Right lobe of liver (tissue), 6 donors: ENCODE measurements at regions not wholly inside any gene's neighbourhood (a gene's known extent, or its start where the extent isn't known, plus 50 kb on each side); places are given as distances from the start of the nearest gene placed in this dataset.

ENCODE experiments used
- ATAC-seq, 4 donors: fragments of 200-7000 bp; cut with Tn5 transposase; one replicate each; pipeline ENCODE4 v1.9.1; 2020; ENCODE audit warnings: mild to moderate bottlenecking in 4 of 4, moderate library complexity in 4 of 4
- DNase-seq, 3 donors: peaks; one replicate each; pipeline ENCODE4 v3.0.0-alpha.2; 2020
- H3K27ac ChIP-seq, 3 donors: fragments of 200-600 bp; one replicate each; pipeline ENCODE4 v1.8.0; 2022
- H3K27me3 ChIP-seq, 2 donors: fragments of 200-600 bp; one replicate each; pipeline ENCODE4 v1.8.0; 2022
- H3K36me3 ChIP-seq, 4 donors: fragments of 200-600 bp; sonication (generic) in 1 of 4; one replicate each; pipeline versions ENCODE4 v1.5.1 to v1.8.0; 2017 to 2022; ENCODE audit warnings: control low read depth in 1 of 4
- H3K4me1 ChIP-seq, 4 donors: fragments of 200-600 bp; sonication (generic) in 1 of 4; one replicate each; pipeline versions ENCODE4 v1.5.1 to v1.8.0; 2017 to 2022; ENCODE audit warnings: control low read depth in 1 of 4
- H3K4me3 ChIP-seq, 3 donors: fragments of 200-600 bp; one replicate each; pipeline ENCODE4 v1.8.0; 2022
- H3K9me3 ChIP-seq, 4 donors: fragments of 200-600 bp; sonication (generic) in 1 of 4; one replicate each; pipeline versions ENCODE4 v1.5.1 to v1.8.0; 2017 to 2022; ENCODE audit warnings: control low read depth in 1 of 4
- POLR2A ChIP-seq: fragments of 450-650 bp; IDR thresholded peaks from one replicate; pipeline ENCODE4 v1.6.1; 2017; ENCODE audit warnings: antibody characterized with exemption, mild to moderate bottlenecking
- WGBS: methylation state at CpG from one replicate; pipeline ENCODE4 v1.1.6; 2018; ENCODE audit warnings: low coverage, low lambda C conversion rate; ENCODE audit not compliant: insufficient coverage; ENCODE audit errors: missing lambda C conversion rate; 5-methylcytosine and 5-hydroxymethylcytosine counted together
- intact Hi-C, 2 donors: fragments of 100-400 bp; cut with DNase I; formaldehyde crosslinking; loops; one replicate each; pipeline versions ENCODE4 v1.11.2 to v1.14.1; 2022
- TF ChIP-seq, protein P1 (sequence below), 4 donors: fragments of 200-600 bp in 3 of 4; fragments of 450-650 bp in 1 of 4; IDR thresholded peaks; one replicate each; pipeline versions ENCODE4 v1.5.1 to v1.8.0; 2016 to 2022; ENCODE audit warnings: antibody characterized with exemption in 4 of 4, mild to moderate bottlenecking in 2 of 4
- donor health status: DM: no; HTN: yes; CAD: no.
- donor health status: DM: no; HTN: no; CAD: no.
- donor health status: DM: no; HTN: no; CAD: no.
- donor health status: DM: no; HTN: yes; CAD: no.
- donor health status: DM: no; HTN: yes; CAD: no.

DNA sequence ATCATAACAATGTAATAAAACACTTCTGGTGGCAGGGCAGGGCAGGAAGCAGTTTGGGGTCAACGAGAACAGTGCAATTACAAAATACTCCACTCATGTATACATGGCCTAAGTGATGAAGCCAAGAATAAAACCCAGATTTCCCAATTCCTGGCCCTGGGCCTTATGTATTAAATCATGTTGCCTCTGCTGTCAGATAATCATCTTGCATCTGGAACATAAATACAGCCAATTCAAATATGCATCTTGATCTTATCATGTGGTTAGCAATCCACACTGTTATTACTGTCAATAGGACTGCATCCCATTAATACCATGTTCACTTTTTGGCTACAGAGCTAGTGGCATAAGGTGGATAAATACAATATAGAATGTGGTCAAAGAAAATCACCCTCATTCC, 186.5 kb upstream of the SLC25A13 start:
- intact Hi-C loops = no loop called here
- DNase-seq (peak in 1 of 3 donors; percentile 73), ATAC-seq (peak; percentile 84 to 95 (median 93))
- Histone ChIP-seq H3K27me3 (no peaks in the 10 kb centered on the region), H3K36me3 (no peaks in the 10 kb centered on the region), H3K27ac (peak overlapping the region in 1 of 3 donors; percentile 58), H3K4me3 (no peak overlapping the region), H3K4me1 (peaks cover 0 to 19% (median 9%) of the 10 kb centered on the region in 4 donors), H3K9me3 (no peaks in the 10 kb centered on the region)
- 10% methylated on average over 1 of the region's 1 CpG for WGBS
- no peak for TF ChIP-seq POLR2A
- TF ChIP-seq, protein P1, sequence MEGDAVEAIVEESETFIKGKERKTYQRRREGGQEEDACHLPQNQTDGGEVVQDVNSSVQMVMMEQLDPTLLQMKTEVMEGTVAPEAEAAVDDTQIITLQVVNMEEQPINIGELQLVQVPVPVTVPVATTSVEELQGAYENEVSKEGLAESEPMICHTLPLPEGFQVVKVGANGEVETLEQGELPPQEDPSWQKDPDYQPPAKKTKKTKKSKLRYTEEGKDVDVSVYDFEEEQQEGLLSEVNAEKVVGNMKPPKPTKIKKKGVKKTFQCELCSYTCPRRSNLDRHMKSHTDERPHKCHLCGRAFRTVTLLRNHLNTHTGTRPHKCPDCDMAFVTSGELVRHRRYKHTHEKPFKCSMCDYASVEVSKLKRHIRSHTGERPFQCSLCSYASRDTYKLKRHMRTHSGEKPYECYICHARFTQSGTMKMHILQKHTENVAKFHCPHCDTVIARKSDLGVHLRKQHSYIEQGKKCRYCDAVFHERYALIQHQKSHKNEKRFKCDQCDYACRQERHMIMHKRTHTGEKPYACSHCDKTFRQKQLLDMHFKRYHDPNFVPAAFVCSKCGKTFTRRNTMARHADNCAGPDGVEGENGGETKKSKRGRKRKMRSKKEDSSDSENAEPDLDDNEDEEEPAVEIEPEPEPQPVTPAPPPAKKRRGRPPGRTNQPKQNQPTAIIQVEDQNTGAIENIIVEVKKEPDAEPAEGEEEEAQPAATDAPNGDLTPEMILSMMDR (IDR thresholded peaks at IDR 0.05) = no peak

DNA sequence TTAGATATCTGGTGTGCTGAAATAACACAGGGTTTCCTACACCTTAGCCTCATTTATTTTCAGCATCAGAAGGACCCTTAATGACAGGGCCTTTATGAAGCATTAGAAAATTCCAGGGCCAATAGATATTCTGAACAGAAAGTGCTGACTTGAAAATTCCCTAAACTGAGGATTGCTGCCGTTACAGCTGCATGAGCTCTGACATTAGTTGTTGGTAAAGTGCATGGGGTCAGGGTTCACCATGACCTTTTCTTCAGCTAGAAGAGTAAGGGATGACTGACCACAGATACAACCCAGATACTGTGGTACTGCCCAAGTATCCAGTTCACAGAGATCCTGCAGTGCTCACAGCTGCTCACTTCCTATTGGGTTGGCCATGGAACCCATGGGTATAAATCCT, 181.7 kb upstream of the SLC25A13 start:
- peaks cover 0 to 57% (median 23%) of the 10 kb centered on the region in 4 donors for H3K4me1 ChIP-seq
- peak; percentile 31 to 60 (median 50) for ATAC-seq
- H3K9me3 ChIP-seq = no peaks in the 10 kb centered on the region
- H3K27me3 ChIP-seq = no peaks in the 10 kb centered on the region
- H3K4me3 ChIP-seq = peak overlapping the region in 1 of 3 donors; percentile 23
- TF ChIP-seq POLR2A = no peak
- TF ChIP-seq, protein P1 (IDR thresholded peaks at IDR 0.05) = no peak
- 25% methylated on average over 1 of the region's 1 CpG for WGBS
- intact Hi-C loops = no loop called here
- DNase-seq = no peak
- H3K36me3 ChIP-seq = no peaks in the 10 kb centered on the region
- peak overlapping the region in 2 of 3 donors; percentile 41 to 87 for H3K27ac ChIP-seq

DNA sequence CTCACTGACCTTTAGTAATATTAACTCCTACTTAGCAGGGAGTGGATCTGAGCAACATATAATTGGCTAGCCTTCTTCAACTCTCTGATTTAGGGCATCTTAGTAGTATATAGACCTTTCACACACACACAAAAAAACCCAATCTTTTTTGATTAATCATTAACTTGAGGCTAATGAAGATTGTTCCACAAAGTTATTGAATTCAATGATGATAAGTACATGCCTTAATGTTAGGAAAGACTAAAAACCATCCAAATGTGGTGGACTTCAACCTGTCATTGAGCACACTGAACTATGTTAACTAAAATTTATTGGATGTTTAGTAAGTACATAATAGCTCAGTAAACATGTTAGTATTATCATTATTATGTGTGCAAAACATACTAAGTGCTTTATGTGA, 179.4 kb upstream of the SLC25A13 start:
- TF ChIP-seq, protein P1 (IDR thresholded peaks at IDR 0.05) = no peak
- no peak for TF ChIP-seq POLR2A
- H3K4me1 ChIP-seq = peaks cover 0 to 56% (median 18%) of the 10 kb centered on the region in 4 donors
- H3K27ac ChIP-seq = peak overlapping the region in 2 of 3 donors; percentile 37 to 87
- ATAC-seq (peak; percentile 68 to 90 (median 76)), DNase-seq (no peak)
- intact Hi-C loops = no loop called here
- no peaks in the 10 kb centered on the region for H3K36me3 ChIP-seq
- no peak overlapping the region for H3K4me3 ChIP-seq
- H3K9me3 ChIP-seq = no peaks in the 10 kb centered on the region
- no peaks in the 10 kb centered on the region for H3K27me3 ChIP-seq

DNA sequence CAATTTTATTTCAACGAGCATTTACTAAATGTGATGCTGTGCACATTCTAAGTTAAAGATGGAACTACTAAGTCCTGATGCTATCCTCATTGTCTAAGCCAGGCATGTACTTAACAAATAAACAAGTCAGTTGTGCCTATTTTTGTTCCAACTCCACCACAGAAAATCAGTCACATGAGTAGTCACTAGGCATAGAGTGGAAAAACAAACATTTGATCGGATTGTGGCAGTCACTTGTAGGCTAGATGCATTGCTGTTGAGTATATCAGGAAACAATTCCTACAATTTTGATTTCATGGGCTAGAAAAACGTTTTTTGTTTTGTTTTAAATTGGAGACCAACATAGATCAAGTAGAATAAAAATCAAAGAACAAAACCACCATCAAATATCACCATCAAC, 177.6 kb upstream of the SLC25A13 start:
- Histone ChIP-seq H3K27ac (no peak overlapping the region), H3K9me3 (no peaks in the 10 kb centered on the region), H3K4me3 (no peak overlapping the region), H3K36me3 (no peaks in the 10 kb centered on the region), H3K4me1 (peaks cover 0 to 67% (median 20%) of the 10 kb centered on the region in 4 donors), H3K27me3 (no peaks in the 10 kb centered on the region)
- TF ChIP-seq, protein P1 (IDR thresholded peaks at IDR 0.05) = no peak
- TF ChIP-seq POLR2A = no peak
- ATAC-seq = peak in 2 of 4 donors; percentile 6 to 9
- no peak for DNase-seq
- WGBS = 49% methylated on average over 3 of the region's 3 CpGs
- intact Hi-C loops = no loop called here

DNA sequence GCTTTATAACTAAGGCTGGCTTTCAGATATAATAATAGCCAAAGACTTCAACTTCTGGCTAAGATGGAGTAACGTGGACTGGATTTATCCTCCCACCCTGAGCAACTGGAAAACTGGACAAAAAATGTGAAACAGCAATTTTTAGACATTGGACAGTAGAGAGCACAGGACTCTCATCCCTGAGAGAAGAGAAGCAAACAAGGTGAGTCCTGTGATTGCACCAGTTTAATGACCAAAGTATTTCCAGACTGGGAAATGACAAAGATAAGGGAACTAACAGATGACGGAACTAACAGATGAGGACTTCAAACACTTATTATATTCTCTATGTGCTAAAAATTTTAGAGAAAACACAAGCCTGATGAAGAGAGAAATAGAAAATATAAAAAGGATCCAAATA, 175.7 kb upstream of the SLC25A13 start:
- Histone ChIP-seq H3K4me1 (peaks cover 0 to 54% (median 14%) of the 10 kb centered on the region in 4 donors), H3K9me3 (no peaks in the 10 kb centered on the region), H3K36me3 (no peaks in the 10 kb centered on the region), H3K4me3 (no peak overlapping the region), H3K27me3 (no peaks in the 10 kb centered on the region), H3K27ac (no peak overlapping the region)
- intact Hi-C loops = no loop called here
- TF ChIP-seq, protein P1 (IDR thresholded peaks at IDR 0.05) = no peak
- TF ChIP-seq POLR2A = no peak
- DNase-seq = no peak
- WGBS = 30% methylated on average over 2 of the region's 2 CpGs
- peak; percentile 53 to 73 (median 60) for ATAC-seq
